Right renal cortex interstitium (tissue), 3 donors: ENCODE measurements at regions not wholly inside any gene's neighbourhood (a gene's known extent, or its start where the extent isn't known, plus 50 kb on each side); places are given as distances from the start of the nearest gene placed in this dataset.

Experiments
- DNase-seq, 3 donors: peaks; one replicate each; pipeline ENCODE4 v3.0.0-alpha.2; 2013; ENCODE audit warnings: low read depth in 3 of 3, low spot score in 2 of 3

- DNase-seq = no peak
Measured at GRCh38 chr6:9503111-9503761, 911.6 kb downstream of the TFAP2A start.

- DNase-seq = no peak
Measured at GRCh38 chr6:9499709-9500108, 915.2 kb downstream of the TFAP2A start.

GRCh38 chr6:9496837-9497236 lies 918.0 kb downstream of the TFAP2A start:
- DNase-seq = no peak

GRCh38 chr6:9494864-9495263 lies 920.0 kb downstream of the TFAP2A start:
- no peak for DNase-seq

GRCh38 chr6:9492790-9493189 lies 922.1 kb downstream of the TFAP2A start:
- no peak for DNase-seq

- no peak for DNase-seq
Measured at GRCh38 chr6:9487128-9487527, 927.7 kb downstream of the TFAP2A start.

- DNase-seq = no peak
Measured at GRCh38 chr6:9485992-9486391, 928.9 kb downstream of the TFAP2A start.

GRCh38 chr6:9484686-9485085 lies 930.2 kb downstream of the TFAP2A start:
- no peak for DNase-seq

- DNase-seq = no peak
Measured at GRCh38 chr6:9484091-9484490, 930.8 kb downstream of the TFAP2A start.

GRCh38 chr6:9482030-9482738 lies 932.7 kb downstream of the TFAP2A start:
- no peak for DNase-seq

- DNase-seq = no peak
Measured at GRCh38 chr6:9481292-9482029, 933.4 kb downstream of the TFAP2A start.

- no peak for DNase-seq
Measured at GRCh38 chr6:9468277-9468676, 946.6 kb downstream of the TFAP2A start.

- no peak for DNase-seq
Measured at GRCh38 chr6:9467741-9468140, 947.1 kb downstream of the TFAP2A start.

GRCh38 chr6:9464583-9464982 lies 950.3 kb downstream of the TFAP2A start:
- no peak for DNase-seq

GRCh38 chr6:9463311-9463710 lies 951.6 kb downstream of the TFAP2A start:
- no peak for DNase-seq

GRCh38 chr6:9461188-9461587 lies 953.7 kb downstream of the TFAP2A start:
- DNase-seq = no peak

- DNase-seq = no peak
Measured at GRCh38 chr6:9458424-9458823, 956.5 kb downstream of the TFAP2A start.

- no peak for DNase-seq
Measured at GRCh38 chr6:9455864-9456658, 958.8 kb downstream of the TFAP2A start.

GRCh38 chr6:9439621-9440330 lies 975.1 kb downstream of the TFAP2A start:
- DNase-seq = no peak

GRCh38 chr6:9437836-9438235 lies 977.0 kb downstream of the TFAP2A start:
- DNase-seq = no peak
